Keratinocyte (primary cell): ENCODE measurements at regions not wholly inside any gene's neighbourhood (a gene's known extent, or its start where the extent isn't known, plus 50 kb on each side); places are given as distances from the start of the nearest gene placed in this dataset.

Source experiments
- DNase-seq: peaks from one replicate; pipeline ENCODE4 v3.0.0-alpha.2; 2011; ENCODE audit warnings: low read depth, missing footprints, low spot score
- FAIRE-seq: peaks from 2 replicates; lab custom pipeline; 2011; peaks lifted over from hg19 to GRCh38; lab: Jason Lieb, UNC
- H2AFZ ChIP-seq: 2 replicates; pipeline ENCODE4 v1.6.0; 2012; ENCODE audit warnings: low read length, control low read depth, inconsistent platforms; ENCODE audit not compliant: control insufficient read depth
- H3K27ac ChIP-seq: 2 replicates; pipeline ENCODE4 v1.5.1; 2011; ENCODE audit warnings: low read length; ENCODE audit not compliant: control insufficient read depth, insufficient read depth
- H3K27me3 ChIP-seq: 3 replicates; pipeline ENCODE4 v1.6.0; 2011; ENCODE audit warnings: low read length; ENCODE audit not compliant: control insufficient read depth, insufficient read depth; ENCODE audit errors: extremely low read depth
- H3K36me3 ChIP-seq, 2 experiments: 2 replicates in 1 of 2; 3 replicates in 1 of 2; pipeline ENCODE4 v1.5.1; 2011; ENCODE audit warnings: low read length in 2 of 2, mild to moderate bottlenecking in 1 of 2; ENCODE audit not compliant: control insufficient read depth in 2 of 2, insufficient read depth in 2 of 2; ENCODE audit errors: extremely low read depth in 1 of 2
- H3K4me1 ChIP-seq: 3 replicates; pipeline ENCODE4 v1.5.1; 2011; ENCODE audit warnings: low read length; ENCODE audit not compliant: control insufficient read depth, insufficient read depth; ENCODE audit errors: extremely low read depth
- H3K4me2 ChIP-seq: 3 replicates; pipeline ENCODE4 v1.6.0; 2011; ENCODE audit warnings: low read depth, low read length; ENCODE audit not compliant: control insufficient read depth, insufficient read depth; ENCODE audit errors: extremely low read depth
- H3K4me3 ChIP-seq, 3 experiments: fragments of 200-600 bp in 1 of 3; sonication (generic) in 1 of 3; 2 replicates in 2 of 3; 3 replicates in 1 of 3; pipeline ENCODE4 v1.5.1; 2011 to 2016; ENCODE audit warnings: low read length in 3 of 3, mild to moderate bottlenecking in 3 of 3, control low read depth in 2 of 3, inconsistent platforms in 1 of 3, low read depth in 1 of 3, mixed read lengths in 1 of 3, mixed run types in 1 of 3, moderate library complexity in 1 of 3; ENCODE audit not compliant: control insufficient read depth in 2 of 3, insufficient read depth in 2 of 3; ENCODE audit errors: extremely low read depth in 1 of 3
- H3K79me2 ChIP-seq: 2 replicates; pipeline ENCODE4 v1.6.0; 2012; ENCODE audit warnings: low read length; ENCODE audit not compliant: control insufficient read depth, insufficient read depth
- H3K9ac ChIP-seq: 3 replicates; pipeline ENCODE4 v1.6.0; 2011; ENCODE audit warnings: low read length; ENCODE audit not compliant: control insufficient read depth, insufficient read depth; ENCODE audit errors: extremely low read depth
- H3K9me1 ChIP-seq: 3 replicates; pipeline ENCODE4 v1.6.0; 2011; ENCODE audit warnings: low read length; ENCODE audit not compliant: control insufficient read depth, insufficient read depth; ENCODE audit errors: extremely low read depth
- H3K9me3 ChIP-seq: 2 replicates; pipeline ENCODE4 v1.5.1; 2012; ENCODE audit warnings: low read depth, low read length; ENCODE audit not compliant: control insufficient read depth
- H4K20me1 ChIP-seq: 3 replicates; pipeline ENCODE4 v1.6.0; 2011; ENCODE audit warnings: low read length; ENCODE audit not compliant: control insufficient read depth, insufficient read depth; ENCODE audit errors: extremely low read depth
- EZH2 ChIP-seq: IDR thresholded peaks from one replicate; pipeline ENCODE4 v1.6.1; 2012; ENCODE audit warnings: inconsistent platforms, mild to moderate bottlenecking, low read length, moderate library complexity
- dilution Hi-C: fragments of 300-500 bp; cut with MboI; formaldehyde crosslinking; loops from one replicate; pipeline ENCODE4 v1.7.0; 2020; ENCODE audit warnings: low sequenced_read_pairs; ENCODE audit not compliant: extremely low pct_ligation_motif_present
- TF ChIP-seq, protein P1 (sequence below), 3 experiments: IDR thresholded peaks in 1 of 3; conservative IDR thresholded peaks in 1 of 3; optimal IDR thresholded peaks in 1 of 3; 2 replicates in 2 of 3; 3 replicates in 1 of 3; pipeline versions ENCODE3 to v1.5.1; 2011; ENCODE audit warnings: low read length in 3 of 3, mild to moderate bottlenecking in 3 of 3, moderate library complexity in 2 of 3, control low read depth in 1 of 3, inconsistent platforms in 1 of 3; ENCODE audit not compliant: insufficient read depth in 2 of 3; ENCODE audit errors: extremely low read depth in 1 of 3

GRCh38 chr18:41155910-41156851 is 798.9 kb upstream of the PIK3C3 start:
- Histone ChIP-seq H3K36me3 (no peaks in the 10 kb centered on the region), H4K20me1 (no peaks in the 10 kb centered on the region), H2AFZ (no peak overlapping the region), H3K4me2 (no peak overlapping the region), H3K4me3 (no peak overlapping the region), H3K4me1 (no peaks in the 10 kb centered on the region), H3K9me1 (no peaks in the 10 kb centered on the region), H3K27ac (no peak overlapping the region), H3K9me3 (no peaks in the 10 kb centered on the region), H3K27me3 (no peaks in the 10 kb centered on the region), H3K79me2 (no peaks in the 10 kb centered on the region), H3K9ac (no peak overlapping the region)
- TF ChIP-seq, protein P1, sequence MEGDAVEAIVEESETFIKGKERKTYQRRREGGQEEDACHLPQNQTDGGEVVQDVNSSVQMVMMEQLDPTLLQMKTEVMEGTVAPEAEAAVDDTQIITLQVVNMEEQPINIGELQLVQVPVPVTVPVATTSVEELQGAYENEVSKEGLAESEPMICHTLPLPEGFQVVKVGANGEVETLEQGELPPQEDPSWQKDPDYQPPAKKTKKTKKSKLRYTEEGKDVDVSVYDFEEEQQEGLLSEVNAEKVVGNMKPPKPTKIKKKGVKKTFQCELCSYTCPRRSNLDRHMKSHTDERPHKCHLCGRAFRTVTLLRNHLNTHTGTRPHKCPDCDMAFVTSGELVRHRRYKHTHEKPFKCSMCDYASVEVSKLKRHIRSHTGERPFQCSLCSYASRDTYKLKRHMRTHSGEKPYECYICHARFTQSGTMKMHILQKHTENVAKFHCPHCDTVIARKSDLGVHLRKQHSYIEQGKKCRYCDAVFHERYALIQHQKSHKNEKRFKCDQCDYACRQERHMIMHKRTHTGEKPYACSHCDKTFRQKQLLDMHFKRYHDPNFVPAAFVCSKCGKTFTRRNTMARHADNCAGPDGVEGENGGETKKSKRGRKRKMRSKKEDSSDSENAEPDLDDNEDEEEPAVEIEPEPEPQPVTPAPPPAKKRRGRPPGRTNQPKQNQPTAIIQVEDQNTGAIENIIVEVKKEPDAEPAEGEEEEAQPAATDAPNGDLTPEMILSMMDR (optimal IDR thresholded peaks at IDR 0.05 in 1 of 3, IDR thresholded peaks at IDR 0.05 in 1 of 3, conservative IDR thresholded peaks at IDR 0.05 in 1 of 3; ENCODE audit: extremely low read depth in 1 of 3, insufficient read depth in 2 of 3, low read length in 3 of 3) = no peak
- TF ChIP-seq EZH2 = no peak
- dilution Hi-C loops = no loop called here
- no peak for FAIRE-seq
- no peak for DNase-seq

DNA sequence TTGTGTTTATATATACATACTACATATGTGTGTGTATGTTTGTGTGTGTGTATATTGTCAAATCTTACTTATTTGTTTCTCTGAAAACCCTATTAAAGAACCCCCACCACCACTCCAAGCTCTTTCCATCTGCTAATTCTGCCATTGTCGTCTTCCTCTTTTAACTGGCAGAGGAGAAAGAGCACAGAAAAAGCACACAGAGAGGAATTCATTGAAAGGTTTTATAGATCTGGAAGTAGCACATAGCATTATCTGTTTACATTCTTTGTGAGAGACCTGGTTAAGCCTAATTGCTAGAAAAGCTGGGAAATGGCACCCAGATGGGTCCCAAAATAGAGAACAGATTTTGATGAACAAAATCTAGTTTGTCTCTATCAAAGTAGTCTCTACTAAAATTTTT is 800.0 kb upstream of the PIK3C3 start:
- dilution Hi-C loops = no loop called here
- Histone ChIP-seq H3K9ac (no peak overlapping the region), H3K9me1 (no peaks in the 10 kb centered on the region), H4K20me1 (no peaks in the 10 kb centered on the region), H3K79me2 (no peaks in the 10 kb centered on the region), H3K9me3 (no peaks in the 10 kb centered on the region), H3K27me3 (no peaks in the 10 kb centered on the region), H3K4me2 (no peak overlapping the region), H3K36me3 (no peaks in the 10 kb centered on the region), H2AFZ (no peak overlapping the region), H3K4me1 (peaks cover 5% of the 10 kb centered on the region), H3K27ac (no peak overlapping the region), H3K4me3 (no peak overlapping the region)
- TF ChIP-seq, protein P1 (optimal IDR thresholded peaks at IDR 0.05 in 1 of 3, IDR thresholded peaks at IDR 0.05 in 1 of 3, conservative IDR thresholded peaks at IDR 0.05 in 1 of 3; ENCODE audit: extremely low read depth in 1 of 3, insufficient read depth in 2 of 3, low read length in 3 of 3) = no peak
- TF ChIP-seq EZH2 = no peak
- DNase-seq (no peak), FAIRE-seq (no peak)
